ENCODE measurements at regions not wholly inside any gene's neighbourhood (a gene's known extent, or its start where the extent isn't known, plus 50 kb on each side); places are given as distances from the start of the nearest gene placed in this dataset.

DNA sequence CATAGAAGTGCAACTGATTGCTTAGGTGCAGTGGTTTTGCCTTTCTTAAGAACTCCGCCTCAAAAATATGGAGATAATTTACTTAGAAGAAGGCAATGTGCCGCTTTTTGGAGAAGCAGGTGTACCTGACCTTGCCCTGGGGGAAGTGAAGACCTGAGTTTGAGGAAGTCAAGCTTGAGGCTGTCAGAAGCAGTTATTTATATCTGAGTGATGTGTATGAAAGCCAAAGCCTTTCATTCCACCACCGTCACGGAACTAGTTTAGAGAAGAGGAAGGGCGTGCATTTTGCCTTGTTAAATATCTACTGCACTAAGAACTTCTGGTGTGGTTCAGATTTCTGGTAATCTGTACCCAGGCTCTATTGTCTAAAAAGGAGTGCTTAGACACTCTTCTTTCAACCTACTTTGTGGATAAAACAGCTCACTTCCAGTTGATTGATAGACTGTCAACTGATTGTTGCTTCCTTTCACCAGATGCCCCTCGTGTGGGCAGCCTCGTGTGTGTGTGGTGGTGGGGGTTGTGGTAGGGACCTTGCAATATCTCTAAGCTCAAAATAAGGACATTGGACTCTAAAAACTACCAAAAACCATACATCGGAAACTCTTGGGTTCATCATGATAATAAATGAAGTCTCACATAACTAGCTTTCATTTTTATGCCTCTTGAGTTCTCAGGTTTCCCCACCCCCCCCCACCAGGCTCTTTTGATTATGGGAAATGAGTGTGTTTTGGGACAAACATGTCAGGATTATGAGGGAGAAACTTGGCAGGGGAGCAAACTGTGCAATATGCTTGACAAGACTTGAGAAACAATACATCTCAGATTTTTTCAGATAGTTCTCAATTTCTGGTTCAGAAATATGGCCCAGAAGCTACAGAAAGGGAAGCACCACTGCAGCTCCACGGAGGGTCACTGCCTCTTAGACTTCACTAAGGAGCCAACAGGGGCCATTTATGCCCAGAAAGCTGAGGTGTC lies 78.6 kb downstream of the ARF6 start:
- peak in 1 of 2 donors; percentile 24 for DNase-seq

DNA sequence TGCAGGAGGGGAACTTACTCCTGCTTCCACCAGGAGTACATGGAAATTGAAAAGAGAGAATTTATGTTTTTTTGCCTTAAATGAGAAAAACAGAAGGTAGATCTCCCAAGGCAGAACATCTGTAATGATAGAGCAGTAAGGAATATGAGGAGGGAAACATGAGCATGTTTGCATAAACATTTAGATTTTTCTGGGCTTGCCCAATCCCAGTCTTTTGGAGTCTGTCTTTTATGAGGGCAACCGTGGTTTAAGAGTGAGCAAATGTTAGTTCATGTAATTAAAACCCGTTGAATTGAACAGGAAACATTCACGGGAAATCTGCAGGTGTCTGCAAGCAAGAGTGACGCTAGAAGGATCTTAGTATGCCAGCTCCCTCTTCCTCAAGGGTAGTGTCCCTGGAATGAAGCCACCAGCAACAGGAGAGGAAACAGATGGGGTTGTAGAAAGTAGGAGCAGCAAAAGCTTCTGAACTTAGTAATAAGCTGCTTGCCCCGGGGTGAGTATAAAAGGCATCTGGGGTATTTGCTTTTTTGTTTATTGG lies 79.3 kb downstream of the ARF6 start:
- DNase-seq = no peak

DNA sequence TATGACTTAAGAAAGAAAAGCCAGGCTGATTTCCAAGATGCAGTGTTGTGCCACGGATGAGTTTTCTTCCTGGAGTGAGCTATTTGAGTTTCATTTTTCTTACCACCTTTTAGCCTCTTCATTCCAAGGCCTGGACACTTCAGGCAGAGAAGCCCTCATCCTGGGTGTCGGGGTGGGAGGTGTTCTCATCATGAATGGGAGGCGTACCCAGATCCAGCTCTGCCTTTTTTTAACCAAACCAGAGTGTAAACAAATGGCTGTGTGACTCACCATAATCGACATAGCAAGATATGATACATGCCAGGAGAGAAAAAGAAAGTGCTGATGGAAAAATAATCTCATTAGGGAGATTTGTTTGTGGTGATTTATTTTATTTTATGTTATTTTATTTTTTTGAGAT lies 79.9 kb downstream of the ARF6 start:
- DNase-seq = no peak

DNA sequence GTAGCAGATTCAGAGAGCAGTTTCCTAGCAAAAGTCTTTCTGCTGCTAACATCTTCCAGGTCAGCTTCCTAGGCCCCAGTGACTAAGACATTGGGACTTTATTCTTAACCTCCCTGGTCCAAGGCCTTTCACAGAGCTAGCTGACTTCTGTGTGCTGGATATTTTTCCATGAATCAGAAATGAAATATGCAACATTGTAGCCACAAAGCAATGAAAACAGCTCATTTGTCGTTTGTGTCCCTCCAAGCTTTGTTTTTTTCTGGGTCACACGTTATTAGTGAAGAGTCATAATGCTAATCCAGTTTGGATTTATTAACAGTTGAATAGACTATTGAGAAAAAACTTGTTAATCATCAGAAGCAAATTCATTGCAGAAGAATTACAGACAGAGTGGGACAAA lies 82.4 kb downstream of the ARF6 start:
- DNase-seq = no peak

DNA sequence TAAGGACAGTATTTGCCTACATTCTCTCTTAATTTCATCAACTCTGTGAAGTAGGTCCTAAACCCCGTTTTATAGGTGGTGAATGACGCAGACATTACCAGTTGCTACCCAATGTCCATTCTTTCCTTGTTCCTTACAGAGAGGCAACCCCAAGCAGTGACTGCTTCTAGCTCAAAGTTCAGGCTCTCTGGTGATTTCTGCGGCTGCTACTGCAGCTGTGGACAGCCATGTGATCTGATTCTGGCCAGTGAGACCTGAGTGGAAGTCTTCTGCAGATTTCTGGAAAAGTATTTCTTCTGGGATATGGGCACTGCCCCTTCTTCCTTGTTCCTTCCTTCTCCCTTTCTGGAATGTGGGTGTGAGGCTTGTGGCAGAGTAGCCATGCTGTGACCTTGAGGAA lies 82.9 kb downstream of the ARF6 start:
- no peak for DNase-seq

DNA sequence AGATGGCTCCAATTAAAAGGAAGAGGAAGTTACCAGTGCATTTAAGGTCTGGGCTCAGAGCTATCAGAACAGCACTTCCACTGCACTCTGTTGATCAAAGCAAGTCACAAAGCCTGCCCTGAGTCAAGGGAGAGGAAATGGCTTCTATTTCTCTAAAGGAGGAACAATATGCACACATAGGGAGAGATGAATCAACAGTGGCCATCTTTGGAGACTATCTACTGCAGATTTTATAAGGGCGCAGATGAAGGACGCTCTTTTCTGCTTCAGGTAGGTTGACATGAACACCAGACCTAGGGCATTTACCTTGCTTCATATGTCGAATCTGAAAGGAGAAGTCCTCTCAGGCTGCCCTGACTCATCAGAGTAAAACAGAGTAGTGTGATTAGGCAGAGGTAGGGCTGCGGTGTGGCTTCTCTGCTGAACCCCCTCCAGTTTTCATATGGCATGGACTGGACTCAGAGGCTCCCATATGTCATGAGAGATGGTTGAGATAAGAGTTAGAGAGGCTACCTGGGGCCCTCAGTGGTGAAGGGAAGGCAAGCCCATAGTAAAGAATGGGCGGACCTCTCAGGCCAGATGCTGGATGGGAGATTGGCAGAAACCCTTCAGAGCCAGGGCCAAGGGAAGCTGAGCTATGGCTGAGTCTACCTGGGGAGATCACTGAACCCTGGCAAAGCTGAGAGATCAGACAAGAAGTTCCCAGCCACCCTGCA lies 84.4 kb downstream of the ARF6 start:
- DNase-seq = peak in 1 of 2 donors; percentile 44

DNA sequence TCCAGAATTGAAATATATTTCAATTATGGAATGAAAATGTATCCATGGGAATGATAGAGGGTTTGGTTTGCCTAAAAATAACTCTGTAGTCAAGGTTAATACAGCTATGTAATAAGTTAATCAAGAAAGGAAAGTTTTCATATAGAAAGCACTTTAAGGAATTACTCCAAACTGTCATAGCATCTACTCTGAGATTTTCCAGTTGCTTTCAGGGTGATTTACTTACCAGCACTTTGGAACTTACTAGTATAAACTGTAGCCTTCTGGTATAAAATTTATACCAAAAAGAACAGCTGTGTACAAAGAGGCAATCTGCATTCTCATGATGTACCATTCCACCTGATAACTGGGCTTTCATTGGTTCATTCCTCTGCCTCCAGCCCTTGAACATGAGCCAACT lies 87.1 kb downstream of the ARF6 start:
- DNase-seq = no peak

DNA sequence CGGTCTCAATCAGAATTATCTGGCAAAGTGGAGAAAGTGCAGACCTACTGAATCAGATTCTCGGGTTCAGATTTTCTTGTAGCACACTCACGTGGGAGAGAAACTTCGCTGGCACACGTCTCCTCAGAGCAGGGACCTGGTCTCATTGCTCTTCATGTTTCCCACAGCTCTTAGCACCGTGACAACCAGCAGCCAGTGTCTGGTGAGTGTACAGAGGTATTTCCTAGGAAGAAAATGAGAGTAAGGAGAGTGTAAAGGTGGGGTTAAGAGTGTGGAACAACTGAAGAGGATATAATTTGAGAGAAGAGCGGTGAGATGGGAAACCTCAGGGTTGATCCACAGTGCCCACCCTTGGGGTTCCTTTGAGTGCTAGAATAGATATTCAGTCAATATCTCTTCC lies 89.2 kb downstream of the ARF6 start:
- no peak for DNase-seq

DNA sequence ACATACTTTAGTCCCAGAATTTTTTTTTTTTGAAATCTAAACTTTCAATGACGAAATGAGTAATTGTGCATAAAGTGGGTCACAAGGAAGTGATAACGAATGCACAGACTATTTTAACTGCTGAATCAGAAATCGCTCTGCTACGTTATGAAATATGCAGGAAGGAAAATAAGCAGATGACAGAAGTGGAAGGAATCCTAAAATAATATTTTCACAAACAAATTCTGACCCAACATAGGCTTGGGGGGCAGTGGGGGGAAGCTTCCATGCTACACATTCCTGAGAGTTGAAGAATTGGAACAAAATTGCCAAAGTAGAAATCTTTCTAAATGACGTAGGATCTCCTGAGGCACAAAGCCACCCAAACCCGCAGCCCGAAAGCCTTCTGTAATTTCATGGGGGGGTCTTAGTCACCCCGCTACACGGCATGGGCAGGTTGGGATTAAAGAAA lies 89.6 kb downstream of the ARF6 start:
- DNase-seq = no peak

DNA sequence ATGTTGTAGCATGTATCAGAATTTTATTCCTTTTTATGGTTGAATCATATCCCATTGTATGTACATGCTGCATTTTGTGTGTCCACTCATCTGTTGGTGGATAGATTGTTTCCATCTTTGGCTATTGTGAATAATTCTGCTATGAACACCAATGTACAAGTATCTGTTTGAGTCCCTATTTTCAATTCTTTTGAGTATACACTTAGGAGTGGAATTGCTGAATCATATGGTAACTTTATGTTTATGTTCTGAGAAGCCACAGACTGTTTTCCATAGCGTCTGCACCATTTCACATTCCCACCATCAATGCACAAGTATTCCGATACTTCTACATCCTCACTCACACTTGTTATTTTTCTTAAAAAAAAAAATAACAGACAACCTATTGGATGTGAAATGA lies 91.5 kb downstream of the ARF6 start:
- DNase-seq = no peak

DNA sequence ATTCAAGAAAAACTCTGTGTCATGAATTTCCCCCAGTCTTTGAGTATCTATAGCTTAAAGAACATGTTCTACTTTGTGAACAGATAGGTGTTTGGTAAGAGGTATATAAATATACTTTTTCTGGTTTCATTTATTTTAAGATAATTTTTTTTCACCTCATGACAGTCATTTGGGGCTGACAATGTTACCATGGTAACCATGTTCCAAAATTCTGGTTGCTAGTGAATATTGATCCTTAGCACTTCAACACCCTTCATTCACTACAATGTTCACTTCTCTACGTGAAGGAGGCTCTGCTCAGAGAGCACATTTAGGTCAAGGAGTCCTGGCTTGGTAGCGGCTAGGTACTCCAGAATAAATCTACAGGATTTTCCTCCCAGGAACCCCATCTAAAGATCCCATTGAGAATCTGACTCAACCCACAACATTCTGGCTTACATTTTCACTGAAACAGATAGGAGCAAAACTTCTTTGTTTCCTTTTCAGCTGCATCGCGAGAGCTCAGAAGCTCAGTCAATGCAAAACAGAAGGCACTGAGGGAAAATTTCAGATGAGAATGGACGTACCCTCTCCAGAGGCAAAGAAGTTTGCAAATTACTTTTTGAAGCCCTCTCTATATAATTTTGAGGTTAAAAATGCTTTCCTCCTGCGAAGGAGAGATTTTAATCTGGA lies 93.6 kb downstream of the ARF6 start:
- DNase-seq = no peak

DNA sequence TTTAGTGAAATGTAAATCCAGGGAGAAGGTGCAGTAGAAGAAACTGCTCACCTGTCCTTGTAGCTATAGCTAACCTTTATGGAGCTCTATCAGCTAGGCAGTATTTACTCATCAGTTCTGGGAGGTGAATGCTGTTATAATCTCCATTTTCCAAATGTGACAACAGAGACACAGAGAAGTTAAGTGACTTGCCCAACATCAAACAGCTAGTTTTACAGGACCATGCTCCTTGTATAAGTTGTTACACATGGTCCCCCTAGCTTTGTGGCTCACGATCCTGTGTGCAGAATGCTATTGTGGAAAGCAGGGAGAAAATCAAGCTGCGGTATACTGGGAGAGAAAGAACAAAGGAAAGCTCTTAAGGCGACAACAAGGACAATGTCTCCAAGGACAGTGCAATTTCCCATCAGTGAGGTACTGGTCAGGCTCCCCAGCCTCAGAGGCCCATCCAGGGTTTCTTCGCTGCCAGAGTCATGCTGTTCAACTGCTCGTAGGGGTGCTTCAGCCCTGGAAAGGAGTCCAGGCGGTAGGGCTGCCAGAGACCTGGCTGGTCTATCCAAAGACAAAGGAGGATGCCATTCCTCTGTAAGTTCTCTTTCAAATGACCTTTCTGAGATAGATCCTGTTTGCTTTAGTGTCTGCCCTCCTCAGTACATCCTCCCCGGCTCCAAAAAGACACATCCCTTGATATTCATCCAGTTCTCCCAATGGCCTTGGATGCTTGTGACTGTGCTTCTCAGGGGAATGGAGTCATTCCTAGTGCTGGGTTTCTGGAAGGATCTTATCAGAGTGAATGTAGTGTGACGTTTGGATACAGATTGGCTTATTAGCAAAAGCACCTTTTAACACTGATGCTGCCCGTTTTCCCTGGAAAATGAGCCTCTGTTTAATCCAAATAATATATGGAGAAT lies 95.5 kb downstream of the ARF6 start:
- no peak for DNase-seq

DNA sequence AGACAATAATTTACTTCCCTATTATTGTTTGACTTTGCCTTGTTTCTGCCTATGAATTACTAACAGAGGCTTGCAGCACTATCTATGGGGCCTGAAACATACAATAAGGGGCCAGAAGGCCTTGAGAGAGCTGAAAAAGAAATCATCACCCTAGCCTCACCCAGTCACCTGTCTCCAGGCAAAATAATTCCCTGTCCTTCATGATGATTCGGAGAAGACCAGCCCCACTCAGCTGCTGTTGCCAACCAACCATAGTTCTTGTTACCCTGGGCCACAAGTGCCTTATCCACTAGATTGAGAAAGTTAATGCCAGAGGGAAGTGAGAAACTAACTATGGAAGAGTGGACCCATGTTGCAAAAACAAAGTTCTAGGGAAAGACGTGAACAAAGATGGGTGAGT lies 97.1 kb downstream of the ARF6 start:
- no peak for DNase-seq

DNA sequence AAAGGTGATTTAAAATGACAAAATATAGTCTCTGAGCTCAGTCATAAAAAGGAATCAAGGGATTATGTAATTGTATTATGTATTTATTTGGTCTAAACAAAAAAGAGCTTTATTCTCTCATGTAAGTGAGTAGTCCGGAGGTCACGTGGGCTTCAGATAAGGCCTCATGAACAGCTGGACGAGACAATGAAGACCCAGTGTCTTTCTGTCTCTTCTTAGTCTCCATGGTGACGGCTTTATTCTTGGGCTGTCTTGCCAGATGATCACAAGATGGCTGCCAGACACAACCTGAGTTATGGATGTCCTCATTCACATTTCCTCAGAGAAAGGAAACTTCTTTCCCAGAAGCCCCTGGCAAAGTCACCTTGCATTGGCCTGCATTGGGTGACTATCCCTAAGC lies 98.6 kb downstream of the ARF6 start:
- DNase-seq = no peak

DNA sequence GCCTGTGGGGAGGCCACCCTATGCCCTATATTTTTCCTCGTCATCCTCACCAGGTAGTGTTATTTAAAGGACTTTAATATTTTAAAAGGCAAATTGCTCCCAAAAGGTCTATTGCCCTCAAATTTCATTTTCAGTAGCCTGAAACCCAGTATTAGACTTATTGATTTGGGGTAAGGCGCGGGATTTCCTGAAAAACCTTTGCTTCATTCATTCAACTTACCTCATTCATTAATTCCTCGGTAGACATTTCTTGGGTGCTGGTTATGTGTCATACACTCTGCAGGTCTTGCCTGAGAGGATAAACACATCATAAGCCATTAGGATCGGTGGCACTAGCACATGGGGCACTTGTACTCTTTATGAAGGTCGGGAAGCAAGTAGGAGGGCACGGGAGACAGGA lies 99.2 kb downstream of the ARF6 start:
- DNase-seq = no peak

DNA sequence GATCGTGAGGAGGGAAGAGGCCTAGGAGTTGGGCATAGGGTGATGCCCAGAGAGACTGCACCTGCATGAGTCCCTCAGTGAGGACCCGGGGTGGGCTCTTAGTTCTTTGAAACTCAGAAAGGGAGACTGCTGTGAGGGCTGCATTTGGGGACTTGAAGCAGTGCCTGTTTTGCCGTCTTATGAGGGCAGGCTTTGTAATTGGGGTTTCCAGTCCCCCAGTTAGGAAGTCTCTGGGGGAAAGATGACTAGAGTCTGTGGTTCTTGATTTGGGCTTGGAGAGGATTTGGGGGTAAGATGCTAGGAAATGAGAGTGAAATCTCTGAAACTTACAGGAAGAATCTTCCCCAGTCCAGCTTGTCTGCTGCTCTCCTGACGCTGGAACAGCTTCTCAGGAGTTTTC lies 99.6 kb downstream of the ARF6 start:
- no peak for DNase-seq

DNA sequence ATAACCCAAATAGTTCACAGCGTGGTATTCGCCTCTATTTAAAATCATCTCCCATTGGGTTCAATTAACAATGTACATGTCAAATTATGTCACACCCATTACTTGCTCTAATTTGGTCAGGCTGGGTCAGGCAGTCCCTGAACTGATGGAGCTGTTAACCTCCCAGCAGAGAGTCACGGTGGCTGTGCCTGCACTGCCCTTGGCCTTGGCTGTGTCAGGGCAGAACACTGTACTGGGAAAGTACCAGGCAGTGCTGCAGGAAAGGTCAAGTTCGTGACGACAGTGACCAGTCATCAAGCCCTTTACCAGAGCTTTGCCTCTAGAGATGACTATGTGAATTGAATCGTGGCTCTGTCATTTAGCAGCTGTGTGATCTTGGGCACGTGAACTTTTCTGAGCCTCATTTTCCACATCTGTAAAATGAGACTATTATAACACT lies 100.0 kb downstream of the ARF6 start:
- DNase-seq = peak in 1 of 2 donors; percentile 39

DNA sequence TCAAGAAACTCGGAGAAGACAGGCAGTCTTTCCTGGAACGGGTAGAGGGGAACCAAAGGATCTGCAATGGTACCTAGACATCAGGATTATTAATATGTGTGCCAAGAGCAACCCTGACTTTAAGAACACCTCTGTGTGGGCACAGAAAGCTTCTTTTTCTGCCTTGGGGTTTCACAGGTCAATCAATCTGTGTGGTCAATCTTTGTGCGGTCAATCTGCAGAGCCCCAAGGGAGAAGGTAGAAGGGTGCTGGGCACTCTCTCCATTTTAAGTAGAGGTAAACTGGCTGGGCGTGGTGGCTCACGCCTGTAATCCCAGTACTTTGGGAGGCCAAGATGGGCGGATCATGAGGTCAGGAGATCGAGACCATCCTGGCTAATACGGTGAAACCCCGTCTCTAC lies 100.7 kb downstream of the ARF6 start:
- DNase-seq = no peak

DNA sequence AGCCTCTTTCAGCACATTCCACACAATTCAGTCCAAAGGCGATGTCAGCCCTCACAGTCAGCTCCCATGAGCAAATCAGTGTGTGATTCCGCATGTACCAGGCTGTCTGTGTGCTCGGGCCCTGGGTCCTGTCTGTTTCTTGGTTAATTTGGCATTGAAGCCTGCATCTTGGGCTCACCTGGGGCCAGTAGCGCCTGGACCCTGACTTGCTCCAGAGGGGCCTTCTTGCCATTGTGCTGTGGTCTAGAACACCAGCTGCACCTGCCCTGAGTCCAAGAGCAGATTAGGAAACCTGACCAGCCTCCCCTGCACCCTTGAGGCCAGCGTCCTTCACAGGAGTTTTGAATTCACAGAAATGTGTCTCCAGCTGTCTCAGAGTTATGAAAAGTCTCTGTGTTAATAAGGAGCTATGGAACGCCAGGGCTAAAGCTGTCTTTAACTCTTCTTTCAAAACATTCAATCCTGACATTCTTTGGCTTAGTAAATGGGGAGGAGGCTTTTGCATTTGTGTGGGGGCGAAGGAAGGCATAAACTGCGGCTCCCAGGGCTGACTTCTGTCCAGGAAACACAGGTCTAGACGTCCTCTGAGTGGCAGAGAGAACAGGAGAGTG lies 102.2 kb downstream of the ARF6 start:
- DNase-seq = no peak

DNA sequence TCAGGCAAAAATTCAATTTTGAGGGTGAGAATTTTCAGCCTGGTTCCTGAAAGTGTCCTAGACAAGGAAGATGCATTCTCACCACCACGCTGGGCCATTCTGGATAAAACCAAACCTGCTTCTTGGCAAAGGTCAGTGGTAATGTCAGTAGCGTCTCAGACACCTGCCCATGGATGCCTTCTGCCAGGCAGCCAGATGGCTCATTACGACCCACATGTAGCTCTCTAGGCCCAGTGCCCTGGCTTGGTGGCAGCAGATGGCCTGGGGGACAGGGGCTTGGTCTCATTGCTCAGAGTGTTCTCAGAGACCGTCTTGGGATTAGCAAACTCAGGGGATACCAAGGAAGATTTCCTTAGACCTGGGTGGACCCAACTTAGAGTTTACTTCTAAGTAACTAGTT lies 105.1 kb downstream of the ARF6 start:
- DNase-seq = no peak

DNA sequence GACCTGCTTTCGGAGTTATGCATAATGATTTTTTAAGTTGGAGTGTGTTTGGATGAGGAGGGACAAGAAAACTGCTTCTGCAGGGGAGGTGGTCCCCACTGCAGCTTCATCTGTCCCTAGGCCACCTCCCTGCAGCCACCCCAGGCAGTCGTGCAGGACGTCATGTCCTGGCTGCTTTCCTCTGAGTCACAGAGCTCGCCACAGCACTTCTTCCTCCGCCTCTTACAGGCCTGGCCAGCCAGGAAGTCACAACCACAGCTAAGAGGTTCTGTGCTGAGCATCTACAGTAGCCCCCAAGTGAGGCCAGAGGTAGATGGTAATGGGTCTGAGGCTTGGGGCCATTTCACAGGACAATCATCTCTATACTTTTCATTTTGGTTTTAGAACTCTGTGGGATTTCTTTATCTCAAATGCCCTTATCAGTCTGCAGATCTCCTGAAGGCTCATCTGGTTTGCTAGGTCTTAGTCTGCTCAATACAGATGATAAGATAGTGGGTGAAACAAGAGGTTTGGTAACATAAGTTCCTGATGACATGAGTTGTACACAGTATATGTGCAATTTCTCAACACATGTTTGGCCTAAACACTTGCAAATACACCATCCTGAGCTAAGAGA lies 106.4 kb downstream of the ARF6 start:
- peak; percentile 64 for DNase-seq
